ENCODE measurements at regions not wholly inside any gene's neighbourhood (a gene's known extent, or its start where the extent isn't known, plus 50 kb on each side); places are given as distances from the start of the nearest gene placed in this dataset.
"Not testable (repeated sequence)": the region's sequence is repeated elsewhere in the genome, so short reads cannot be mapped to it uniquely, and the experiment has no call there.

DNA sequence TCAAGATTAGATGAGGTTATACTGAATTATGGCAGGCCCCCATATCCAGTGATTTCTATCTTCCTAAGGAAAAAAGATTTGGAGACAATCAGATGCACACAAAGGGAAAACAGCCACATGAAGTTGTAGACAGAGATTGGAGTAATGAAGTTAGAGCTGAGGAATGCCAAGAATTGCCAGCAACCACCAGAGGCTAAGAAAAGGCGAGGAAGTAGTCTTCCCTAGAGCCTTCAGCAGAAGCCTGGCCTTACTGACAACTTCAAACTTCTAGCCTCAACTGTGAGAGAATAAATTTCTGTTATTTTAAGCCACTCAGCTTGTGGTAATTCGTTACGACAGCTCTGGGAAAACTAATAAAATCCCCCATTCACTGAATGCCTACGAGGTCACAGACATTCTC lies 473.9 kb downstream of the COL12A1 start:
- H3K4me3 ChIP-seq (ENCODE audit: low read length in 2 of 2) = no peak overlapping the region

DNA sequence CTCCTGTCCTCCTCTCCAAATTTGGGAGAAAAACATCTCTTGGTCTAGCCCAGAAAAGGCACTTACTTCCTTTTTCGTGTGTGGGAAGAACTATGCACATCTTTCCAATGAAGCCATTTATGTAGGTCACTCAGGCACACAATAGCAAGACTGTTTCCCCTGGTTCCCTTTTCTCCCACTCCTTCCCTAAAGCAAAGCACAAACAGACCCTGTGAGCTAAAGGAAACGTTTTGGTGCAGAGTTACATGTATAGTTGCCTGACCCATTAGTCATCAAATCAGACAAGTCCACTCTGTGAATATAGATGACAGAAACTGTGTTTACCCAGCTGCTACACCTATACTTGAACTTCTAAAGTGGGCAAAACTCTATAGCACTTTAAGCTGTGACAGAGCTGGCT lies 474.6 kb downstream of the COL12A1 start:
- Histone ChIP-seq H3K9ac (ENCODE audit: low read length in 2 of 2) (no peak overlapping the region), H3K36me3 (ENCODE audit: control insufficient read depth in 2 of 2, insufficient read depth in 2 of 2, low read length in 2 of 2) (no peaks in the 10 kb centered on the region), H3K27me3 (ENCODE audit: control insufficient read depth in 1 of 2, insufficient read depth in 2 of 2, low read length in 2 of 2) (no peaks in the 10 kb centered on the region), H3K27ac (ENCODE audit: low read length) (no peak overlapping the region), H3K9me3 (ENCODE audit: control insufficient read depth in 2 of 2, low read length in 2 of 2) (no peaks in the 10 kb centered on the region), H3K4me1 (ENCODE audit: control insufficient read depth, insufficient read depth, low read length) (no peaks in the 10 kb centered on the region), H3K4me3 (ENCODE audit: low read length in 2 of 2) (no peak overlapping the region)

More for the DNA sequence above, 473.9 kb downstream of the COL12A1 start:
- Histone ChIP-seq H3K4me1 (ENCODE audit: control insufficient read depth, insufficient read depth, low read length) (no peaks in the 10 kb centered on the region), H3K9me3 (ENCODE audit: control insufficient read depth in 2 of 2, low read length in 2 of 2) (peaks cover under 1 to 3% of the 10 kb centered on the region in 2 donors), H3K27ac (ENCODE audit: low read length) (no peak overlapping the region), H3K36me3 (ENCODE audit: control insufficient read depth in 2 of 2, insufficient read depth in 2 of 2, low read length in 2 of 2) (no peaks in the 10 kb centered on the region), H3K27me3 (ENCODE audit: control insufficient read depth in 1 of 2, insufficient read depth in 2 of 2, low read length in 2 of 2) (no peaks in the 10 kb centered on the region), H3K9ac (ENCODE audit: low read length in 2 of 2) (no peak overlapping the region)

DNA sequence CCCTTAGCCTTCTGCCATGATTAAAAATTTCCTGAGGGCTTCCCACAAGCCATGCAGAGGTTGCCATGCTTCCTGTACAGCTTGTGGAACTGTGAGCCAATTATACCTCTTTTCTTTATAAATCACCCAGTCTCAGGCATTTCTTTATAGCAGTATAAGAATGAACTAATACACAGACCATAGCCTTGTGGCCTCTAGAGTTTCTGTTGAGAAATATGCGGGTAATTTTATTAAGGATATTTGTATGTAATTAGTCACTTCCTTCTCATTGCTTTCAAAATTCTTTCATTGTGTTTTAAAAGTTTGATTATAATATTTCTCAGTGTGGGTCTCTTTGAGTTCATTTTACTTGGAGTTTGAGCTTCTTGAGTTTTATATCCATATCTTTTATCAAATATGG lies 484.9 kb downstream of the COL12A1 start:
- Histone ChIP-seq H3K9ac (ENCODE audit: low read length in 2 of 2) (no peak overlapping the region), H3K9me3 (ENCODE audit: control insufficient read depth in 2 of 2, low read length in 2 of 2) (peaks cover 0 to 2% of the 10 kb centered on the region in 2 donors), H3K27me3 (ENCODE audit: control insufficient read depth in 1 of 2, insufficient read depth in 2 of 2, low read length in 2 of 2) (no peaks in the 10 kb centered on the region), H3K4me1 (ENCODE audit: control insufficient read depth, insufficient read depth, low read length) (no peaks in the 10 kb centered on the region), H3K4me3 (ENCODE audit: low read length in 2 of 2) (no peak overlapping the region), H3K27ac (ENCODE audit: low read length) (no peak overlapping the region), H3K36me3 (ENCODE audit: control insufficient read depth in 2 of 2, insufficient read depth in 2 of 2, low read length in 2 of 2) (no peaks in the 10 kb centered on the region)

DNA sequence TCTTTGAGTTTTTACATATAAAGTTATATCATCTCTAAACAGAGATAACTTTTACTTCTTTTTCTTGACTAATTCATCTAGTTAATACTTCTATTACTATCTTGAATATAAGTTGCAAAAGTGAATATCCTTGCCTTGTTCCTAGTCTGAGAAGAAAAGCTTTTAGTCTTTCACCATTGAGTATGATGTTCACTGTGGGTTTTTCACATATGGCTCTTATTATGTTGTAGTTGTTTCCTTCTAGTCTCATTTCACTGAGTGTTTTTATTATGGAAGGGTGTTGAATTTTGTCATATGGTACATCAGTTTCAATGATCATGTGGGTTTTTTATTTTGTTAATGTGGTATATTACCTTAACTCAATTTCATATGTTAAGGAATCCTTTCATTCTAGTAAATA lies 488.3 kb downstream of the COL12A1 start:
- Histone ChIP-seq H3K4me3 (ENCODE audit: low read length in 2 of 2) (no peak overlapping the region), H3K4me1 (ENCODE audit: control insufficient read depth, insufficient read depth, low read length) (no peaks in the 10 kb centered on the region), H3K27me3 (ENCODE audit: control insufficient read depth in 1 of 2, insufficient read depth in 2 of 2, low read length in 2 of 2) (no peaks in the 10 kb centered on the region), H3K9me3 (ENCODE audit: control insufficient read depth in 2 of 2, low read length in 2 of 2) (peaks cover 0 to 2% of the 10 kb centered on the region in 2 donors), H3K9ac (ENCODE audit: low read length in 2 of 2) (no peak overlapping the region), H3K36me3 (ENCODE audit: control insufficient read depth in 2 of 2, insufficient read depth in 2 of 2, low read length in 2 of 2) (no peaks in the 10 kb centered on the region), H3K27ac (ENCODE audit: low read length) (no peak overlapping the region)

DNA sequence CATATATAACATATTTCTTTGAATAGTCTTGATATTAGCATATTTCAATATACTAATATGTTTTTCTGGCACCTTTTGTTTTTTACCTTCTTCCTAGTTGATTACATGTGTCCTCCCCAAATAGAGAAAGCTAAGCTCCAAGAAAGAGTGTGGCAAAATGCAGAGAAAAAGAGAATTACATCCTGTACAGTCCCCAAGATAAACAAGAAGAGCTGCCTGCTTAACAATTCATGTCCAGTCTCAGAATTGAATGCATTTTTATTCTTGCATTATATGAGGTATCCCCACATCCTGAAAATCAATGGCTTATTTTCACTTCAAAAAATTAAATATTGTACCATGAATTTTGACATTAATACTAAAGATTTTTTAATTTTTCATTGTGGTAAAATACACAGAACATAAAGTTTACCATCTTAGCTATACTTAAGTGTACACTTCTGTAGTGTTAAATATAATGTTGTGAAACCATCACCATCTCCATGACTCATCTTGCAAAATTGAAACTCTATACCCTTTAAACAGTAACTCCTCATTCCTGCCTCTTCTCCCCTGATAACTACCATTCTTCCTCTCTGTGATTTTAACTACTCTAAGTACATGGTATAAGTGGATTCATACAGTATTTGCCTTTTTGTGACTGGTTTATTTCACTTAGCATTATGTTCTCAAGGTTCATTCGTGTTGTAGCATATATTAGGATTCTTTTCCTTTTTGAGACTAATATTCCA lies 490.3 kb downstream of the COL12A1 start:
- Histone ChIP-seq H3K9ac (ENCODE audit: low read length in 2 of 2) (no peak overlapping the region), H3K4me1 (ENCODE audit: control insufficient read depth, insufficient read depth, low read length) (no peaks in the 10 kb centered on the region), H3K4me3 (ENCODE audit: low read length in 2 of 2) (no peak overlapping the region), H3K36me3 (ENCODE audit: control insufficient read depth in 2 of 2, insufficient read depth in 2 of 2, low read length in 2 of 2) (no peaks in the 10 kb centered on the region), H3K27me3 (ENCODE audit: control insufficient read depth in 1 of 2, insufficient read depth in 2 of 2, low read length in 2 of 2) (no peaks in the 10 kb centered on the region), H3K27ac (ENCODE audit: low read length) (no peak overlapping the region), H3K9me3 (ENCODE audit: control insufficient read depth in 2 of 2, low read length in 2 of 2) (peaks cover 0 to 2% of the 10 kb centered on the region in 2 donors)

DNA sequence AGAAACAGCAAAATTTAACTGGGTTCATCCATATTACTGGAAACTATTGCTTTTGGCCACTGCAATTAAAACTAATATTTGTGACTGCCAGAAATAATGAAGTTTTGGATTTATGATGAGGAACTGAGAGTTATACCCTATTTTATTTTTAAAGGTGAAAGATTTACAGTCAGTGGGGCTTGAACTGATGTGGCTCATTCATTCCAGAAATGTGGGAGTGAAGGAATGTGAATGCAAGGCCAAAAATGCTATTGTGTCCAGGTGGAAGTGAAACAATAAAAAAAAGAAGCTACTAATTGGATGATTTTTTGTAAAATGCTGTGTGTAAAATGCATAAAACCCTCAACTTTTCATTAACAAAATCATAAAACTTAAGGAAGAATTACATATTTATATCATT lies 491.9 kb downstream of the COL12A1 start:
- Histone ChIP-seq H3K27me3 (ENCODE audit: control insufficient read depth in 1 of 2, insufficient read depth in 2 of 2, low read length in 2 of 2) (no peaks in the 10 kb centered on the region), H3K36me3 (ENCODE audit: control insufficient read depth in 2 of 2, insufficient read depth in 2 of 2, low read length in 2 of 2) (no peaks in the 10 kb centered on the region), H3K4me1 (ENCODE audit: control insufficient read depth, insufficient read depth, low read length) (no peaks in the 10 kb centered on the region), H3K9ac (ENCODE audit: low read length in 2 of 2) (no peak overlapping the region), H3K27ac (ENCODE audit: low read length) (no peak overlapping the region), H3K4me3 (ENCODE audit: low read length in 2 of 2) (no peak overlapping the region), H3K9me3 (ENCODE audit: control insufficient read depth in 2 of 2, low read length in 2 of 2) (peaks cover 0 to 2% of the 10 kb centered on the region in 2 donors)

DNA sequence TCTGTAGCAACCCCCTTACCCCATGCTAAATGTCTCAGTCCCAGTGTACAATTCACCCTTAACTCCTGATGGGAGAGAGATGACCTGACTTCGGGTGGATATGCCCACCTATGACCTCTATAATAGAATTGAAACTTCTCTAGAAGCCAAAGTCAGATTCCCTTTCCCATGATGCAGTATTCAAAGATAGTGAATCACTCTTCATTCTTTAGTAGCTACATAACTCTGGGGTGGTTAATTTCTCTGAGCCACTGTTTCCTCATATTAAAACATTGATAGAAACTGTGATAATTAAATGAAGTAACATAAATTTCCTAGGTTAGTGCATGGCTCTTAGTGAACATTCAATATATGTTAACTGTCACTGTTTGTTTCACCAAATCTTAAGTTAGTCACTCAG lies 500.4 kb downstream of the COL12A1 start:
- no peak overlapping the region for H3K27ac ChIP-seq (ENCODE audit: low read length)
- H3K36me3 ChIP-seq (ENCODE audit: control insufficient read depth in 2 of 2, insufficient read depth in 2 of 2, low read length in 2 of 2) = no peaks in the 10 kb centered on the region
- H3K9ac ChIP-seq (ENCODE audit: low read length in 2 of 2) = no peak overlapping the region
- no peaks in the 10 kb centered on the region for H3K27me3 ChIP-seq (ENCODE audit: control insufficient read depth in 1 of 2, insufficient read depth in 2 of 2, low read length in 2 of 2)
- H3K9me3 ChIP-seq (ENCODE audit: control insufficient read depth in 2 of 2, low read length in 2 of 2) = no peaks in the 10 kb centered on the region
- no peaks in the 10 kb centered on the region for H3K4me1 ChIP-seq (ENCODE audit: control insufficient read depth, insufficient read depth, low read length)
- no peak overlapping the region for H3K4me3 ChIP-seq (ENCODE audit: low read length in 2 of 2)

DNA sequence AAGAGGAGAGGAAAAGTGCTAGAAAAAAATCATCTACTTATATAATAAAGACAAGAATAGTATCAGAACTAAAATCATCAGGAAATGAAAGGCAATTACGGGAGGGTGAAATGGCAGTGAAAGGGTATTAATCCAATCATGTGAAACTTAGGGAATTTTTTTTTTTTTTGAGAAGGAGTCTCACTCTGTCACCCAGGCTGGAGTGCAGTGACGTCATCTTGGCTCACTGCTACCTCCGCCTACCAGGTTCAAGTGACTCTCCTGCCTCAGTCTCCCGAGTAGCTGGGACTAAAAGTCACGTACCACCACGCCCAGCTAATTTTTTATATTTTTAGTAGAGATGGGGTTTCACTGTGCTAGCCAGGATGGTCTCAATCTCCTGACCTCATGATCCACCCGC lies 501.3 kb downstream of the COL12A1 start:
- not testable (repeated sequence) for H3K27ac ChIP-seq (ENCODE audit: low read length); H3K36me3 ChIP-seq (ENCODE audit: control insufficient read depth in 2 of 2, insufficient read depth in 2 of 2, low read length in 2 of 2); H3K9ac ChIP-seq (ENCODE audit: low read length in 2 of 2); H3K27me3 ChIP-seq (ENCODE audit: control insufficient read depth in 1 of 2, insufficient read depth in 2 of 2, low read length in 2 of 2); H3K9me3 ChIP-seq (ENCODE audit: control insufficient read depth in 2 of 2, low read length in 2 of 2); H3K4me3 ChIP-seq (ENCODE audit: low read length in 2 of 2); H3K4me1 ChIP-seq (ENCODE audit: control insufficient read depth, insufficient read depth, low read length)

DNA sequence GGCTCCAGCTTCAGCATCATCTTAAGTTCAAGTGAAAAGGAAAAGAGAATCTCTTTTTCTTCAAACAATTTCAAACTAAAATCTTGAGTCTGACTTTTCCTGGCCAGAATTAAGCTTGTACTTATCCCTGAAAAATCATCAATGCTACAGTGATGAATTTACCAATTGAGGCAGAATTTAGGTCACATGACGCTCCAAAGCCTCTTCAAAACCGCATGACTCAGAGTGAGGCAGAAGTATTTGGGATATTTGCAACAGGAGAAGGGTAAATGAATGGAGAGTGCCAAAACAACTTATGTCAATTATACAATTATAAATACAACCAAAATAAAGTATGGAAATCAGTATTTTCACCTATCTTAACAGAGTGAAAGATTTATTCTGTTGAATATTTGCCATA lies 515.5 kb downstream of the COL12A1 start:
- no peak overlapping the region for H3K4me3 ChIP-seq (ENCODE audit: low read length in 2 of 2)
- H3K27me3 ChIP-seq (ENCODE audit: control insufficient read depth in 1 of 2, insufficient read depth in 2 of 2, low read length in 2 of 2) = no peaks in the 10 kb centered on the region
- no peaks in the 10 kb centered on the region for H3K9me3 ChIP-seq (ENCODE audit: control insufficient read depth in 2 of 2, low read length in 2 of 2)
- H3K9ac ChIP-seq (ENCODE audit: low read length in 2 of 2) = no peak overlapping the region
- H3K36me3 ChIP-seq (ENCODE audit: control insufficient read depth in 2 of 2, insufficient read depth in 2 of 2, low read length in 2 of 2) = no peaks in the 10 kb centered on the region
- no peaks in the 10 kb centered on the region for H3K4me1 ChIP-seq (ENCODE audit: control insufficient read depth, insufficient read depth, low read length)
- no peak overlapping the region for H3K27ac ChIP-seq (ENCODE audit: low read length)

DNA sequence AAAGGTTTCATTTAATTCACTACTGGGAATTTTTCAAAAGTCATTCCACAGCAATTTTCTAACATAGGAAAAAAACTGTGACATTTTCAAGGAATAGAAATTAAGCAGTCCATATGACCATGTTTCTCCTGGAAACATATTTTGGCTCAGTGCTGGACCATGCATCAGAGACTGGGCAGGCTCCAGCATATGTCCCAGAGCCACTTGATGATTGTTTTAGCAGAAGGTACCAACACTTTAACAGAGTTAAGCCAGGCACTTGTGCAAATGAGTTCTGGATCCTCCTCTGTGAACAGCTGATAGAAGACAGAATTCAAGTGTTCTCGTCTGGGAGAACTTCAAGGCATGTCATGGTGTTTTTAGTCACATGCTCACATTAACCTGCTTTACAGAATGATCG lies 516.3 kb downstream of the COL12A1 start:
- no peak overlapping the region for H3K4me3 ChIP-seq (ENCODE audit: low read length in 2 of 2)
- H3K4me1 ChIP-seq (ENCODE audit: control insufficient read depth, insufficient read depth, low read length) = no peaks in the 10 kb centered on the region
- H3K27ac ChIP-seq (ENCODE audit: low read length) = no peak overlapping the region
- H3K9me3 ChIP-seq (ENCODE audit: control insufficient read depth in 2 of 2, low read length in 2 of 2) = no peaks in the 10 kb centered on the region
- H3K9ac ChIP-seq (ENCODE audit: low read length in 2 of 2) = no peak overlapping the region
- no peaks in the 10 kb centered on the region for H3K27me3 ChIP-seq (ENCODE audit: control insufficient read depth in 1 of 2, insufficient read depth in 2 of 2, low read length in 2 of 2)
- H3K36me3 ChIP-seq (ENCODE audit: control insufficient read depth in 2 of 2, insufficient read depth in 2 of 2, low read length in 2 of 2) = no peaks in the 10 kb centered on the region

DNA sequence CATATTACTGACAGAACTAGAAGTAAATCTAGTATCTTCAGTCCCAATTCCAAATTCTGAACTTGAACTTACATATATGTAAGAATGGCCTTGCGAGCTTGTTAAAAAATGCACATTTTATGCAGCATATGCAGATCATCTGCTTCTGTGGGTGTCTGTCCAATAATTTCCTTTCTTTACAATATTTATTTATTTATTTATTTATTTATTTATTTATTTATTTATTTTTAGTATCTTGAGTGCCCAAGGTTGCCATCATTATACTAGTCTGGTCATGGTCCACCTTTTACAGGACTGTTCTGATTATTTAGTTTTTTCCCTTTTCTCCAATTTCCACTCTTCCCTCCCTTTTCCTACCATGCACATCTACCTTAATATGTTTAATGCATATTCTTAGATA lies 528.4 kb downstream of the COL12A1 start:
- H3K4me1 ChIP-seq (ENCODE audit: control insufficient read depth, insufficient read depth, low read length) = no peaks in the 10 kb centered on the region
- no peak overlapping the region for H3K9ac ChIP-seq (ENCODE audit: low read length in 2 of 2)
- no peaks in the 10 kb centered on the region for H3K27me3 ChIP-seq (ENCODE audit: control insufficient read depth in 1 of 2, insufficient read depth in 2 of 2, low read length in 2 of 2)
- H3K36me3 ChIP-seq (ENCODE audit: control insufficient read depth in 2 of 2, insufficient read depth in 2 of 2, low read length in 2 of 2) = no peaks in the 10 kb centered on the region
- H3K4me3 ChIP-seq (ENCODE audit: low read length in 2 of 2) = no peak overlapping the region
- H3K9me3 ChIP-seq (ENCODE audit: control insufficient read depth in 2 of 2, low read length in 2 of 2) = no peaks in the 10 kb centered on the region
- no peak overlapping the region for H3K27ac ChIP-seq (ENCODE audit: low read length)

Measured in stomach smooth muscle (tissue), 2 donors.